ENCODE measurements at regions not wholly inside any gene's neighbourhood (a gene's known extent, or its start where the extent isn't known, plus 50 kb on each side); places are given as distances from the start of the nearest gene placed in this dataset.

DNA sequence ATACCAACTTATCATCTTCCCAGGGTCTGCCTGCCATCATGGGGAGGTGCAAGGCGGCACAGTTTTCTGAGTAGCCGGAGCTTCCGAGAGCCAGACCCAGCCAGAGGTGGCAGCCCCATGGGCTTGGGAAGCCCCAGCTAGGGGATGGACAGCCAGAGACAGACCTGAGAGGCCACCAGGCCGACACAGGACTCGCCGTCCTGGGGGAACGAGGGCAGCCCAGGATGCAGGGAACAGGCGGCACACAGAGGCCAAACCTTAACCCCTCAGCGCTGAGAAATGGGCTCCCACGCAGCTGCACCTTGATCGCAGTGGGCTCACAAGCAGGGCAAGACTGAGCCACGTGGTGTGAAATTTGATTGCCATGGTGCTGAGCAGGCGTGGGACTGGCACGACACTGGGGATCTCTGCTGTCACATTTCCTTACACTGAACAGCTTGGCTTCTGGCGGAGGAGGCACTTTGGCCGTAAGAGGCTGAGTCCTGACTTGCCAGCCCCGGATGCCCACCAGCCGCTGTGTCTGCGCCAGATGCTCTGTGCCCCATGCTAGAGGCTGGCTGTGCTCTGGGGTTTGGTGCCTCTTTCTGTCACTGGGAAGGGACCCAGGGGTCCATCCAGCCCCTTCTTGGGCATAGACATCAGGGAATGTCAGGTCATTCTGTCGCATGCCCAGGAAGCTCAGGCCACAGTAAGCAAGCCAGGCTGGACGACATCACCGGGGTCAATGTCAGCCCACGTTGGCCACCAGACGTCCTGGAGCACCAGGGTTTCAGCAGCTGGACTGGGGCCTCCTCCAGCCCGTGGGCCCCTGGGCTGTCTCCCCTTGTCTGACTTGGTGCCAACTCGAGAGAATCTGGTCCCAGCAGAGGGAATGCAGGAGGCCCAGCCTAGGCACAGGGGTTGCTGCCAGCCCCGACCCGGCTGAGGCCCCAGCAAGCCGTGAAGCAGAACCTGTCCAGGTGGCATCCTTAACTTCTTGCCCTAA lies 312.1 kb upstream of the MYT1L start:
- no TSS peak for BruUV-seq (replicated peaks)
- H3K36me3 ChIP-seq (ENCODE audit: control insufficient read depth in 2 of 2, insufficient read depth in 2 of 2, low read length in 1 of 2) = no peaks in the 10 kb centered on the region
- ATAC-seq = no peak
- H3K4me1 ChIP-seq (ENCODE audit: control insufficient read depth, insufficient read depth, low read length) = no peaks in the 10 kb centered on the region
- no peak for FAIRE-seq
- no peak overlapping the region for H3K9ac ChIP-seq (ENCODE audit: control insufficient read depth, insufficient read depth, low read length)
- H2AFZ ChIP-seq (ENCODE audit: control insufficient read depth, low read depth, low read length) = no peak overlapping the region
- intact Hi-C loops (cut with micrococcal nuclease; ENCODE audit: unreplicated experiment) (no loop called here), in situ Hi-C loops (cut with MboI) (no loop called here)
- H4K20me1 ChIP-seq (ENCODE audit: control insufficient read depth, insufficient read depth) = no peaks in the 10 kb centered on the region
- 67% methylated on average over 29 of the region's 29 CpGs for WGBS (ENCODE audit: insufficient coverage, insufficient replicate concordance, low lambda C conversion rate, missing lambda C conversion rate)
- ChIA-PET POLR2A (no interaction called here), RAD21 (ENCODE audit: unreplicated experiment) (no interaction called here), SMC1A (ENCODE audit: uncharacterized antibody, unreplicated experiment) (no interaction called here), CTCF (no interaction called here)
- no peak for DNase-seq (ENCODE audit: low read depth, low spot score)
- H3K4me2 ChIP-seq (ENCODE audit: control insufficient read depth, insufficient read depth) = no peak overlapping the region
- H3K27ac ChIP-seq (ENCODE audit: control insufficient read depth, insufficient read depth) = no peak overlapping the region
- no peaks in the 10 kb centered on the region for H3K27me3 ChIP-seq (replicated peaks in 1 of 2; ENCODE audit: control insufficient read depth in 2 of 2, insufficient read depth in 2 of 2, low read length in 1 of 2)
- no peaks in the 10 kb centered on the region for H3K79me2 ChIP-seq (ENCODE audit: control insufficient read depth, insufficient read depth, low read length)
- H3K4me3 ChIP-seq = no peak overlapping the region
- no peaks in the 10 kb centered on the region; the same call in 2 of the 3 replicates for H3K9me3 ChIP-seq (replicated peaks; ENCODE audit: control insufficient read depth, insufficient read depth, low read length)
- TF ChIP-seq NBN (IDR thresholded peaks at IDR 0.05) (no peak), SPI1 (IDR thresholded peaks at IDR 0.05; ENCODE audit: borderline replicate concordance, insufficient read depth, low read depth, low read length) (no peak), PAX5 (IDR thresholded peaks at IDR 0.05; ENCODE audit: borderline replicate concordance, low read depth, low read length) (no peak), BMI1 (IDR thresholded peaks at IDR 0.05; ENCODE audit: borderline replicate concordance) (no peak), IRF5 (IDR thresholded peaks at IDR 0.05; ENCODE audit: borderline replicate concordance) (no peak), GABPA (IDR thresholded peaks at IDR 0.05; ENCODE audit: low read depth) (no peak), ZBTB11 (CRISPR knock-in tag; IDR thresholded peaks at IDR 0.05) (no peak), HCFC1 (IDR thresholded peaks at IDR 0.05; ENCODE audit: low read length) (no peak), EZH2 (IDR thresholded peaks at IDR 0.05; ENCODE audit: borderline replicate concordance, control insufficient read depth, low read depth, low read length) (no peak), SREBF2 (IDR thresholded peaks at IDR 0.05; ENCODE audit: low read length) (no peak), FOXK2 (IDR thresholded peaks at IDR 0.05) (no peak), HDAC6 (IDR thresholded peaks at IDR 0.05; ENCODE audit: unreplicated experiment) (no peak), SMC3 (IDR thresholded peaks at IDR 0.05; ENCODE audit: borderline replicate concordance, low read length) (no peak), HDGF (IDR thresholded peaks at IDR 0.05) (no peak), CBFB (IDR thresholded peaks at IDR 0.05; ENCODE audit: low read depth) (no peak)
- TF ChIP-seq, protein P1, sequence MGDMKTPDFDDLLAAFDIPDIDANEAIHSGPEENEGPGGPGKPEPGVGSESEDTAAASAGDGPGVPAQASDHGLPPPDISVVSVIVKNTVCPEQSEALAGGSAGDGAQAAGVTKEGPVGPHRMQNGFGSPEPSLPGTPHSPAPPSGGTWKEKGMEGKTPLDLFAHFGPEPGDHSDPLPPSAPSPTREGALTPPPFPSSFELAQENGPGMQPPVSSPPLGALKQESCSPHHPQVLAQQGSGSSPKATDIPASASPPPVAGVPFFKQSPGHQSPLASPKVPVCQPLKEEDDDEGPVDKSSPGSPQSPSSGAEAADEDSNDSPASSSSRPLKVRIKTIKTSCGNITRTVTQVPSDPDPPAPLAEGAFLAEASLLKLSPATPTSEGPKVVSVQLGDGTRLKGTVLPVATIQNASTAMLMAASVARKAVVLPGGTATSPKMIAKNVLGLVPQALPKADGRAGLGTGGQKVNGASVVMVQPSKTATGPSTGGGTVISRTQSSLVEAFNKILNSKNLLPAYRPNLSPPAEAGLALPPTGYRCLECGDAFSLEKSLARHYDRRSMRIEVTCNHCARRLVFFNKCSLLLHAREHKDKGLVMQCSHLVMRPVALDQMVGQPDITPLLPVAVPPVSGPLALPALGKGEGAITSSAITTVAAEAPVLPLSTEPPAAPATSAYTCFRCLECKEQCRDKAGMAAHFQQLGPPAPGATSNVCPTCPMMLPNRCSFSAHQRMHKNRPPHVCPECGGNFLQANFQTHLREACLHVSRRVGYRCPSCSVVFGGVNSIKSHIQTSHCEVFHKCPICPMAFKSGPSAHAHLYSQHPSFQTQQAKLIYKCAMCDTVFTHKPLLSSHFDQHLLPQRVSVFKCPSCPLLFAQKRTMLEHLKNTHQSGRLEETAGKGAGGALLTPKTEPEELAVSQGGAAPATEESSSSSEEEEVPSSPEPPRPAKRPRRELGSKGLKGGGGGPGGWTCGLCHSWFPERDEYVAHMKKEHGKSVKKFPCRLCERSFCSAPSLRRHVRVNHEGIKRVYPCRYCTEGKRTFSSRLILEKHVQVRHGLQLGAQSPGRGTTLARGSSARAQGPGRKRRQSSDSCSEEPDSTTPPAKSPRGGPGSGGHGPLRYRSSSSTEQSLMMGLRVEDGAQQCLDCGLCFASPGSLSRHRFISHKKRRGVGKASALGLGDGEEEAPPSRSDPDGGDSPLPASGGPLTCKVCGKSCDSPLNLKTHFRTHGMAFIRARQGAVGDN (IDR thresholded peaks at IDR 0.05) = no peak

All from GM12878 (cell line).